Tibial nerve (tissue), 3 donors: ENCODE measurements at regions not wholly inside any gene's neighbourhood (a gene's known extent, or its start where the extent isn't known, plus 50 kb on each side); places are given as distances from the start of the nearest gene placed in this dataset.

ENCODE experiments used
- CTCF ChIP-seq, 5 experiments: fragments of 200-600 bp in 3 of 5; fragments of 450-650 bp in 2 of 5; sonication (generic) in 3 of 5; IDR thresholded peaks; one replicate each; pipeline ENCODE4 v1.5.1; 2016 to 2019; ENCODE audit warnings: antibody characterized with exemption in 5 of 5, mild to moderate bottlenecking in 3 of 5, moderate library complexity in 2 of 5
- POLR2A ChIP-seq, 2 donors: fragments of 450-650 bp; IDR thresholded peaks; one replicate each; pipeline ENCODE4 v1.6.1; 2017; ENCODE audit warnings: antibody characterized with exemption in 2 of 2, mild to moderate bottlenecking in 2 of 2, moderate library complexity in 2 of 2

GRCh38 chr1:208737922-208738321 lies 493.7 kb upstream of the PLXNA2 start:
- TF ChIP-seq CTCF (IDR thresholded peaks at IDR 0.05) (no peak), POLR2A (IDR thresholded peaks at IDR 0.05) (no peak)
